ENCODE measurements at regions not wholly inside any gene's neighbourhood (a gene's known extent, or its start where the extent isn't known, plus 50 kb on each side); places are given as distances from the start of the nearest gene placed in this dataset.

- no peak for TF ChIP-seq RAD21 (IDR thresholded peaks at IDR 0.05)
- TF ChIP-seq SP1 (IDR thresholded peaks at IDR 0.05), result no peak
- TF ChIP-seq CTCF (IDR thresholded peaks at IDR 0.05; ENCODE audit: low read depth, low read length, missing input control), result no peak
- no peak for TF ChIP-seq FOXA1 (IDR thresholded peaks at IDR 0.05)
- no peak for TF ChIP-seq GABPA (IDR thresholded peaks at IDR 0.05 in 1 of 2, conservative IDR thresholded peaks at IDR 0.05 in 1 of 2)
- no peak for TF ChIP-seq YY1 (IDR thresholded peaks at IDR 0.05)
- TF ChIP-seq JUND (IDR thresholded peaks at IDR 0.05), result no peak
- TF ChIP-seq NR2F2 (IDR thresholded peaks at IDR 0.05), result no peak
- no peak for TF ChIP-seq TAF1 (conservative IDR thresholded peaks at IDR 0.05)
- no peak for TF ChIP-seq RXRA (IDR thresholded peaks at IDR 0.05)
- TF ChIP-seq, protein P1, sequence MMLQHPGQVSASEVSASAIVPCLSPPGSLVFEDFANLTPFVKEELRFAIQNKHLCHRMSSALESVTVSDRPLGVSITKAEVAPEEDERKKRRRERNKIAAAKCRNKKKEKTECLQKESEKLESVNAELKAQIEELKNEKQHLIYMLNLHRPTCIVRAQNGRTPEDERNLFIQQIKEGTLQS (IDR thresholded peaks at IDR 0.05), result no peak
- TF ChIP-seq REST (IDR thresholded peaks at IDR 0.05), result no peak
- TF ChIP-seq, protein P2, sequence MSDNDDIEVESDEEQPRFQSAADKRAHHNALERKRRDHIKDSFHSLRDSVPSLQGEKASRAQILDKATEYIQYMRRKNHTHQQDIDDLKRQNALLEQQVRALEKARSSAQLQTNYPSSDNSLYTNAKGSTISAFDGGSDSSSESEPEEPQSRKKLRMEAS (IDR thresholded peaks at IDR 0.05), result no peak
- no peak for TF ChIP-seq EGR1 (IDR thresholded peaks at IDR 0.05; ENCODE audit: low read depth in 2 of 2)
These were observed 117.4 kb downstream of the TES start for GRCh38 chr7:116327752-116328151.
